NCI-H774 (cell line): ENCODE measurements at regions not wholly inside any gene's neighbourhood (a gene's known extent, or its start where the extent isn't known, plus 50 kb on each side); places are given as distances from the start of the nearest gene placed in this dataset.

ENCODE experiments used
- DNase-seq: peaks from one replicate; lab custom pipeline; 2025; lab: John Stamatoyannopoulos, UW

DNA sequence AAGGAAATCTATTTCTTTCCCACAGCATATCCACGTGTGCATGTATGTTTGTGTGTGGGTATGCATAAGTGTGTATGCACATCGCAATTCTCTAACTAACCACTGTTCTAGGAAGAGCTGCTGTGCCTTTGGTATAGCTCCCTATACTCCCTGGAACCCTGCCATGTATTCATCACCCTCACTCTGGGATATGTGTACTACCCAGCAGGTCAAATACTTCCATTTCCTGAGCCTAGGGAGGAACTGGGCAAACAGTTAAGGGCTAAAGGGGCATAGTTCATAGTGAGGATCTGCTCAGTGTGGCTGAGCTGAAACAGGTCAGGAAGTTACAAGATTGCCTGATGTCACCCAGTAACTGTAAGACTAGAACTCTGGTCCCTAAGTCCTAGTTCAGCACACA is 260.4 kb downstream of the RPLP1 start:
- DNase-seq = no peak

DNA sequence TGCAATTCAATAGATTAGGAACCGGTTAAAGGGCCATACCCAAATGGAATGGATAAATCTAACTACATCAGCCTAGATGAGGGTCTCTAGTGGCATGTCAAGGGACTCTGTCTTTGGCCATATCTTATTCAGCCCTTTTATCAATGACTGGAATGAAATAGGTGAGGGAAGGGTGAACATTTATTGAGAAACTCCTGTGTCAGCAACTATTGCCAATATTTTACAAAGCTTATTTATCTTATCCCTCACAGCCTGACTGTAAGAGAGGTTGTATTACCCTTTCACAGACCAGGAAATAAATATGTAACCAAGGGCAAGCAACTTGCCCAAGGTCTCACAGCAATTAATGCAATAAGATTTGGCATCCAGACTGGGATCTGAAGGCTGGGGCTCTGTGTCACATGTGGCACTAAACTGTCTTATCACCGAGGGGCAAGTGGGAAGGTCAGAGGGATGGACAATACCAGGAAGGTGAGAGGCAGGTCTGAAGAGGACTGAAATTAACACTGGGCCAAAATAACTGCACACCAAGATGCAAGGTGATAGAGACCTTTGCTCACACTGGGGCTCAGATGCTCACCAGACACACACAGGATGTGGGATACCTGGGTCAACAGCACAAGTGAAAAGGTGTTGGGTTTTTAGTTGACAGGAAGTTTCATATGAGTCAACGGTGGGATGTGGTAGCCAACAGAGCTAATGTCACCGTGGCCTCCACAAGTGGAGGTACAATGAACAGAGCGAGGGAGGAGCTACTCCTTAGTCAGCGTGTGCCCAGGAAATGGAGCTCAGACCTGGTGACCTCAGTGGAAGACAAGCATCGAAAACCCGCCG is 261.3 kb downstream of the RPLP1 start:
- no peak for DNase-seq

DNA sequence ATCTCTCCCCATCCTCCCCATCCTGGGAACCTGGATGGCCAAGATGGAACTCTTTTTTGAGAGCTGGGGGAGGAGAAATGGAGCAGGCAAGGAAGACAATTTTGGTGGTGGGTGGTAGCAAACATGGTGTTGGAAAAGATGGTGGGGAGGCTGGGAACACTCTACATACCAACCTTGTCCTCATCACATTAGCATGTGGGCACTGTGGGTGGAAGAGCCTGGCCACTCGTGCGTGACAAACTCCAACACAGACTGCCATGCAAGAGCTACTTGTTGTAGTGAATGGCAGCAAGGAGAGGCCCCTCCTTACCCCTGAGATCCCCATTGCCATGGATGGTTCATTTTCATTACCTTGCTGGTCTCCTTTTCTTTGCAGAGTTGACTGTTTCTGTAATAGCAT is 262.6 kb downstream of the RPLP1 start:
- no peak for DNase-seq

DNA sequence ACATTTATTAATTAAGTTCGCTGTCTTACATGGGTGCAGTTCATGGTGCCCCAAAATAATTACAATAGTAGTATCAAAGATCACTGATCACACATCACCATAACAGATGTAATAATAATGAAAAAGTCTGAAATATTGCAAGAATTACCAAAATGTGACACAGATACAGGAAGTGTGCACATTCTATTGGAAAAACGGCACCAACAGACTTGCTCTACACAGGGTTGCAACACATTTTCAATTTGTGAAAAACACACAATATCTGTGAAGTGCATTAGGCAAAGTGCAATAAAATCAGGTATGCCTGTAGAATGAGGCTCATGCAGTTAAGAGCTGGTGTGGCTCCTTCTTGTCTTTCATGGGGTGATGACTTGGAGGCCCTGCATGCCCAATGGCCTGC is 265.8 kb downstream of the RPLP1 start:
- DNase-seq = no peak

DNA sequence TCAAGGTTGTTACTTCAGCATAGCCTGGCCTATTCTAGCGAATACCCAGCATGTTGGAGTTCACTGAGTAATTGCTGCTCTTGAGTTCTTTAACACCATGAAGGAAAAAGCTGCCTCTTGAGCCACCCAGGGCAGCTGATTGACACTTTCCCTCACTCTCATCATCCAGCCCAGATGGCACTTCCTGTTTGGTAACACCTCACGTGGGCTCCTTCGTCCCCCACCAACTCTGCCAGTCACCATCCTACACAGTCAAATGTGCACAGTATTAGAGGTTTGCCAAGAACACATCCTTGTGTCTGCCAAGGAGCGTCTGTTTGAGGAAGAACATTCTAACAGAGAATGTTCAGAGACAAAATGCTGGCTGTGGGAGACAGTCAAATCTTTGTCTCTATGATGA is 266.3 kb downstream of the RPLP1 start:
- no peak for DNase-seq

DNA sequence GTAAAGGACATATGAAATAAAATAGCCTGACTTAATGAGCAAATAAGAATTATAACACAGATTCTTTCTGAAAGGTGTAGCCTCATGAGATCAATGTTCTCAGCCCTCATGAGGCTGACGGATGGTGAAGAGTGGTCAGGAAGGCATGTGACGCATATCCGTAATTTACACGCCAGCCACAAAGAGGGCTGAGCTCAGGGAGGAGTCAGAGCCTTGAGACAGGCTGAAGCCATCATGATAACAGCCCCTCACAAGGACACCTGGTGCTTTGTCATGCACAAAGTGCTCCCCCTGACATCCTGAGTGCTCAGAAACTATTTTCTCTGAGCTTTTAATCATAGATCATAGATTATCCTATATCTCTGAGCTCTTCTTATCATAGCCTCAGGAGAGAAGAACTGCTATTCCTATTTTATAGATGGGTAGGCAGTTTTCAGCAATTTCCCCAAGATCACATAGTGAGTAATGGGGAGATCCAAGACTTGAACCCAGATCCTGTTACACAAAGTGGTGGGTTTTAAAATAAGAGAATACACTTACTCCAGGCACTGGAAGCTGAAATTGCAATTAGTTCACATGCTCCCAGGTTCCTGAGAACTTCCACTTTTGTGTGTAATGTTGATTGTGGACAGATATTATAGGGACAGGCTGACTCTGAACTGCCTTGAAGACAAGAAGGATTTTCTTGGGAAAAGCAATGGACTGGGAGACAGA is 267.1 kb downstream of the RPLP1 start:
- no peak for DNase-seq

DNA sequence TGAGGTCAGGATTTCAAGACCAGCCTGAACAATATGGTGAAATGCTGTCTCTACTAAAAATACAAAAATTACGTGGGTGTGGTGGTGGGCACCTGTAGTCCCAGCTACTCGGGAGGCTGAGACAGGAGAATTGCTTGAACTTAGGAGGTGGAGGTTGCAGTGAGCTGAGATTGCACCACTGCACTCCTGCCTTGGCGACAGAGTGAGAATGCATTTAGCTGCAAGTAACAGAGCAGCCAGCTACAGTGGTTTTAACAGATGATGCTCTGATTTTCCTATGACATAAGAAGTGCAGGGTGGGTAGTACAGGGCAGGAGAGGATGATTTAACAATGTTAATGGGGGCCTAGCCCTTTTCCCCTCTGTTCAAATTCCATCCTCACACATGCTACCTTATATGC is 267.9 kb downstream of the RPLP1 start:
- no peak for DNase-seq

DNA sequence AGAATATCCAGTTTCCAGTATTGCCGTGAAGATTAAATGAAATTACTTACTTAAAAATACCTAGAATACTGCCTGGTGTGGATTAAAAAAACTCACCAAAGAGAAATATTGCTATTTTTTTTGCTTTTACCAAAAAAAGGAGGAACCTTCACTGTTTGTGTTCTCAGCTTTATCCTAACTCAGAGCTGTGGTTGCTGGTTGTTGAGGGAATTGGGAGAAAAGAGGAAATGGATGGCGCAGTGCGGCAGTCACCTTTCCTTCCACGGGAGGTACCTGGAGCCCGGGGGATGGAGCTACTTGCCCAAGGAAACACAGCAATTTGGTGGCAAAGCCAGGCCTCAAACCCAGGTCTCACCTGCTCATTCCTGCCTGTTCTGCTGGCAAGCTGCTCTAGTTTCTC is 270.3 kb downstream of the RPLP1 start:
- no peak for DNase-seq

DNA sequence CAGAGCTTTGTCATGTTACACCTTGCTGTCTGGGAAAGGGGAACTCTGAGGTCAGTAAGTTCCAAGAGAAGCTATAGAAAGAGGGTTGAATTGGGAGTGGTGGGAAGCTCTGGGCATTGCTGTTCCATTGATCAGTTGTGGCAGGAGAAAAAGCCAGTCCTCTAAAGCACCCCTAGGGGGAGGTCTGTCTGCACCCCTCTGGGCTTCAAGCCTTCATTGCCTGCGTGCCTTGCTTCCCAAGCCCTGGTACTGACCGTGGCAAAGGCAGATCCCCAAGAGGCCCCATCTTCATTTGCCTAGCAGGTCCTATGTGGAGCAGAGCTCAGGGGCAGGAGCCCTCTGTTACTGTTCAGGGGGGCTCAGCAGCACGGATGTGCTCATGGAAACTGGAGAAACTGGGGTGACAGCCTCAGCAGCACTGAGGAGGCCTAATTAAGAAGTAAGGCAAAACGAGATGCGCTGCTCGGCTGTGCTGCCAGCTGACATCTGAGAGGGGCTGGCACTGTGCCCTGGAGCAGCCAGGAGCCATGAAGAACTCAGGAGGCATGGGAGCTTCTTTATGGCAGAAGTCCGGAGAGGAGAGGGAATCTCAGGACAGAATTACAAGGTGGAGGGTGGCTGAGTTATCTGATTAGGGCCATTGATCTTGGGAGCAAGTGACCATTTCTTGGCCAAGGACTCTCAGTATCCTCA is 270.9 kb downstream of the RPLP1 start:
- no peak for DNase-seq

DNA sequence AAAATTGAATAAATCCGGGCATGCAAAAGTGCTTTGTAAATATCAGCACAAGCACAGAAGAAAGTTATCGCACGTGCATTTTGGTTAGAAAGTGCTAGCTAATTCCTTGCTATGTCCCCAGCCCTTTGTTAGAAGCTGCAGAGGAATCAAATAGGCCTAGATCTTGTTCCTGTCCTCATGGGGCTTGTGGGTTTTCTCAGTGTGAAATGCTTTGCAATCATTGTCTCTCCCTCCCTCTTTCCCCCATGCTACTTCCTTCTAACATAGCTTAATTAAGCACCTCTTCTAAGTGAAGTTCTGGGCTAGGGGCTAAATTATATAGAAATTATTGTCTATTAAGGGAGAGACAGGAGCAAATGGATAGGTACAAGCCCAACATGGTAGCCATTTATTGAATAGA is 271.7 kb downstream of the RPLP1 start:
- DNase-seq = no peak

DNA sequence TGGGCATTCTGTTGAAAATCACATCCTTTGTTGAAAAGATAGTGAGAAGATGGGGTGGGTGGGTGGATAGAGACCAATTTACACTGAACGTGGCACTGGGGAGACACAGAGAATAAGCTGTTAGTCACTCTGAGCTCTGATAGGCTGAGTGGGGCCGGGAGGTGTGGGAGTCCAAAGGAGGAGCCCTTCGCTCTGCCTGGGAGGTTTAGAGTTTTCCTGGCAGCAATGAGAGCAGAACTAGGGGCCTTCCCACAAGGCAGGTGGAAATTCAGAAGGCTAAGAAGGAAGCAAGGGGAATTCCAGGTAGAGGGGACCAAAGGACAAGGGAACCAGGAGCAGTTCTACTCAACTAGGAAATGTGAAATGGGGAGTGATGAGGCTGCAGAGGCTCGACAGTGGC is 272.7 kb downstream of the RPLP1 start:
- no peak for DNase-seq

DNA sequence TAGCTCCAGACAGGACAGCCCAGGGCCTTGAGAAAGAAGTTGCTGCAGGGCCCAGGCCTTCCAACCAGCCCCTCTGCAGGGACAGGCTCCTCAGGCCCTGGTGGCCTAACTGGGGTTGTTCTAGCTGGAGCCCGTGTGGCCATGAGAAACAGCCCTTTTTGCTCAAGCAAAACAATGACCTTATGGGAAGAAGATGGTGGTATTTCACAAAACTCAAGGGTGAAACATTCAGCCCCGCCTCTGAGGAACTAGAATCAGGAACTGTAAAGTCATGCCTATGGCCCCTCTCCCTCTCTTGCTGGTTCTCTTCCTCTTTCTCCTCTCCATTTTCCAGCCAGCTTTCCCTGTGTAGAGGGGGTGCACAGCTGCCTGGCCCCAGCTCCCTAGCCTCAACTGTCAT is 273.3 kb downstream of the RPLP1 start:
- no peak for DNase-seq

DNA sequence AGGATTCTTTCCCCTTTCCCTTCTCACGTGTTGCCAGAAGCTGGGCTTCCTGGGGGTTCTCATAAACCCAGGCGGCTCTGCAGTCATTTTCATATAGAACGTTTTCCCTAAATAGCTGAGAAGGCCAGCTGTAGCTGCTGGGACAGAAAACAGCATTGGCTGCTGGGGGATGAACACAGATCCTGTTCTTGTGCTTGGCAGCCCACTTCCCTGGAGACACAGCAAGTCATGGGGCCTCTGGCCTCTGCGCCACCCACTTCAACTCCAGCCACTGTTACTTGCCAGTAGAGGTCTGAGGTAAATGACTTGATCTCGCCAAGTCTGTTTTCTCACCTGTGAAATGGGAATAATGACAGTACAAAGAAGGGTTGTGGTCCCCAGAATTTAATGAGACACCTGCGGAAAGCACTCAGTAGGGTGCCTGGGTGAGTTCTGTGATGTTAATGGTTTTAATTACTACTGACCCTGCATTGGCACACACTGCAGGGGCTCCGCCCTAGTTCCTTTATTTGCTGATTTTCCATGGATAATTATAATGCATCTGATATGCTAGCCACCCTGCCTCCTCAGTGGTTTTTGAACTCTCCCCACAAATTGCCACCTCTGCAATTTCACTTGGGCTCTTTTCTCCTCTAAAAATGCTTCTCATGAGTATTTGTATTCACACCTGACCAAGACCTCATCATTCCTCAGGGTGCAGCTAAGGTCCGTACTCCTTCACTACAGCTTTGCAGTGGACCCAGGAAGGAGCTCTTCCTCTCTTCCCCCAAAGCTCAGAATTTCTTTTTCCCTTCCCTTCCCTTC is 274.7 kb downstream of the RPLP1 start:
- no peak for DNase-seq

DNA sequence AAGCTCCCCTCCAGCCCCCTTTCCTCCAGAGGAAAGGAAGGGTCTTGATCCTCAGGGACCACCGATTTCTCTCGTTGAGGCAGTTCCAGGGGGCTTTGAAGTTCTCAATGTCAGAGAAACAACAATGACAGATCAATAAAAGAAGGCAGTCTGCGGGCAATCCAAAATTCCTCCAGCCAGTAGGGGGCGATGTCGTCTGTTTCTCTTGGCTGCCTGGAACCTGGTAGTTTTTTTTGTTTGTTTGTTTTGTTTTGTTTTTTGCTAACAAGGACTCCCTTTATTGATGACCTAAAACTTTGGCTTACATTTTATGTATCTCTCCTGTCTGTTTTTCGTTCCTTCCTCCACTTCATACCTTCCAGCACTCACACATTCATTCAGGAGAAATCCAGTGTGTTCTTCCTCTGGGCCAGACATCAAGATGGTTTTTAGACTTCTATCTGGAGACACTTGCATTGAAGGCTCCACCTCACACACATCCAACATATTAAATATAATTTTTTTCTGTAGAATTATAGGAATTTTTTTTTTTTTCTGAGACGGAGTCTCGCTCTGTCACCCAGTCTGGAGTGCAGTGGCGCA is 276.6 kb downstream of the RPLP1 start:
- DNase-seq = no peak

DNA sequence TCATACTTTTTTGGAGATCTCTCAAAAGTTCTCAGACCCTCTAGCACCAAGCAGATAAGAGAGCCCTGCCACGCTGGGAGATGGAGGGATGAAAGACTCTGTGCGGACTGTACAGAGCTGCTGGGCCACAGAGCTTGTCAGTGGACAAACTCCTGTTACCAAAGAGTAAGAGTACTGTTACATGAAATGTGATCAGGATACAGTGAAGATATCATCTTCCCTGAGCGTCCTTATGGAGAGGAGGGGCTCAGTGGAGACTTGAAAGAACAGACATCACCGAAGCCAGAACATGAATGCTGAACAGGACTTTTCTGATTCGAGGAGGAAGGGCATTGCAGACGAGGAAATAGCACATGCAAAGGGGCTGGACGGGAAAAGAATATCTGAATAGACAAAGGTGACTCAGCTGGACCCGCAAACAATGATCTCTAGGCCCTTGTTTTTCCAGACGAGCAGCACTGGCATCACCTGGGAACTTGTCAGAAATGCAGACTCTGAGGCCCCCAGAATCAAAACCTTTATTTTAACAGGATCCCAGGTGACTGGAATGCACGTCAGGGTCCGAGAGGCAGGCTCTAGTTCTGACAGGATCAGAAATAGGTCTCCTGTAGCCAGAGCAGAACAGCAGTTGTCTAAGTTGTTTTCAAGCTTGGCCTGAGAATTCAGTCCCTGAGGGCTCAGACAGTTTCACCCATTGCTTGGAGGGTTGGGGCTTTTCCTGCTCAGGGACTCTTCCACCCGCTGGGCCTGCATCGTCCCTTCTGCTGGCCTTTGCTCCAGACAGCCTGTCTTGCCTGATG is 277.9 kb downstream of the RPLP1 start:
- DNase-seq = no peak

DNA sequence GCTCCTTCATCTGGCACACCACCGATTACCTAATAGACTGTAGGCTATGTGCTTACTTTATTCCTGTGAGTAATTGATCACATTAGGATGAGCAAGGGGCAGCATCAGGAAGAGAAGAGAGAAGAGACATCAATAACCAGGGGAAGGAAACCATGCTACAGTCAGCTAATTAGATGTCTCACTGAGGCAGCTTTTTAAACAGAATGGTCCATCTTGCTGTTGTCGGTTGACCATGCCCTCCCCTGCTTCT is 278.4 kb downstream of the RPLP1 start:
- DNase-seq = no peak

DNA sequence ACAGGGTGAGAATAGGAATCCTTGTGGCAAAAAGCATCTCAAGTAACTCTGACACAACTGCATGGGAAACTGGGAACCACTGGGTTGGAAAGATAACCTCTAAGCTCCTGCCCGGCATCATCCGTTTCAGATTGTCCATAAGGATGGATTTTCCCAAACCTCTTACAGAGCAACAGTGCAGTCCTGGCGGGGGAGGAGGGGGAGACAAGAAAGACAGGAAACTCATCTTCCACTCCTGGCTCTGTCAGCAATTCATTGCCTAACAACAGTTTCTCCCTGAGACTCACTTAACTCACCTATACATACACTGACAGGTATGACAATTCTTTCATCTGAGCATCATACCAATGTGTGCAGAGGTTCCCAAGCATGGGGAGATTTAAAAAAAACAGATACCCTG is 279.0 kb downstream of the RPLP1 start:
- DNase-seq = no peak

DNA sequence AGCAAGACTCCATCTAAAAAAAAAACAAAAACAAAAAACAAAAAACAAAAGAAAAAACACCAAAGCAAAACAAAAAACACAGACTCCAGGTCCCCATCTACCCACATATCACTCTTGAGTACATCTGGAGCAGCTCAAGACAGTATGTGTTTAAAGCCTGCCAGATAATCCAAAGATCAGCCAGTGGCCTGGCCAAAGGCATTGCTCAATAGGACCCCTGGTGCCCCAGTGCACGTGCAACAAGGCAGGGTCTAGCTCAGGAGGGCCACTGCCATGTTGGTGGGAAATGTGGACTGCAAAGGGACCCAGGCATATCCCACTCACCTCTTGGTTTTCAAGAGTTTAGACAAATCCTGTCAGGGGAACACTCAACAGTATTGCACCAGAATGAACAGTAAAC is 279.5 kb downstream of the RPLP1 start:
- DNase-seq = no peak

DNA sequence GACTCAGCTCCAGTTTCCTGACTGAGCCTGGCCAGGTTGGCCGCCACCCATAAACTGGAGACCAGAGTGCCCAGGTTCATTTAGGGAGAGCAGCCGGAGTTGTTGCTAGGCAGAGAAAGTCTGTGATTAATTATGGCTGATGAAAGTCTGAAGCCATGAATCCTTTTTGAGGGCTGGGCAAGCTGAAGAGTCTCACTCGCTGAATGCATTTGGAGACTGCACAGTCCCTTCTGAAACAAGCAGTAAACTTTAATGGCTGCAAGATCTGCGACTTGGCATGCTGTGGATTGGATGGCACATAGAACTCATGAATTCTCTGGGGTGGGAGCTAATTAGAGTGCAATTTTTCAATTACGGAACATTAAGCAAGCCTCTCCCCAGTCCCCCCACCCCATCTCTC is 282.1 kb downstream of the RPLP1 start:
- no peak for DNase-seq

DNA sequence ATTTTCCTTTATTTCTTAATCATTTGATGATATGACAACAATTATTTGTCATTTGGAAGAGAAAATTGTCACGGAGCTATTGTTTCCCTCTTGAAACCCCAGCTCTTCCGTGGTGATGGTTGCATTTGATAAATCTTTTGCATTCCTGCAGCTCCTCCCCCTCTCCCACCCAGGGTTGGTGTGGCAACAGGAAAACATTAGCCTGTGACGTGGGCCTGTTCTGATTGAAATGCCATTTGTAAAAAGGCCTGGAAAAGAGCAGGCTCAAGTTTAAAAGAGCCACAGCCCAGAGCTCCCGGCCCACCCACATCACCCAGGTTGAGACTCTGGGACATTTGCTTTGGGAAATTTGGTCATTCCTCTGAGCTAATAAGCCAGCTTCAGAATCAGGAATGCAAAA is 282.5 kb downstream of the RPLP1 start:
- DNase-seq = no peak

DNA sequence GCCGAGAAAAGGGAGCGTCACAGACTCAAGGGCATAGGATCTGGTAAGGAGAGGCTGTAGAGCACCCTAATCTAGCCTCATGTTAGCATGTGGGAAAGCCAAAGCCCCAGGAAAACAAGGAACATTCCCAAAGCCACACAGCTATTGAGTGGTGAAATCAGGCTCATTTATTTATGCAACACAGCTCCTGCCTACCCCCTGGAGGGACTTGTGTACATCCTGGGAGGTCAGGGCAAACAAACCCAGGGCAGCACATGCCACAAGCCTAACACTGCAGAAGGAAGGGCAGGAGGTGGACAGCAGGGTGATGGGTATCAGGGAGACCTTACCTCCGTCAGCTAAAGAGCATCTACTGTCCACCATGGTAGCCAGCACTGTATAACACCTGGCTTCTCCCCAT is 283.5 kb downstream of the RPLP1 start:
- no peak for DNase-seq
